ENCODE measurements at regions not wholly inside any gene's neighbourhood (a gene's known extent, or its start where the extent isn't known, plus 50 kb on each side); places are given as distances from the start of the nearest gene placed in this dataset.
A peak's percentile ranks its signal among the peaks of the same experiment; 100 is the strongest.
"Not testable (repeated sequence)": the region's sequence is repeated elsewhere in the genome, so short reads cannot be mapped to it uniquely, and the experiment has no call there.

DNA sequence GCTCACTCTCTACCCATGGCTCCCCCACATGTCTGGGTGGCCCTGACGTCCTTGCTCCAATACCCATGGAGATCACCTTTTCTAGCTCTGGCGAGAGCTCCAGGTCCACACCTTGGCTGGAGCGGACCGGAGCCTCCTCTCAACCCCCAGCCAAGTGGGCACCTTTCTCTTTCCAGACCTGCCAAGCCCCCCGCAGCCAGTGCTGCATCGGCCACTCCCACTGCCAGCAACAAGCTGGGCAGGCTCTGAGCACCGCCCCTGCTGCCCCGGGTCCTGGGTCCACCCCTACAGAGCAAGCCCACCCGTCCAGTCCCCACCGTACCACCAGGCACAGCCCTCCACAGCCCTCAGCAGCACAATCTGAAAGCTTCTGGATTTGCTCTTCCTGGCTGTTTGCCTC is 98.2 kb upstream of the C14orf180 start:
- no peak for DNase-seq (ENCODE audit: low spot score)

DNA sequence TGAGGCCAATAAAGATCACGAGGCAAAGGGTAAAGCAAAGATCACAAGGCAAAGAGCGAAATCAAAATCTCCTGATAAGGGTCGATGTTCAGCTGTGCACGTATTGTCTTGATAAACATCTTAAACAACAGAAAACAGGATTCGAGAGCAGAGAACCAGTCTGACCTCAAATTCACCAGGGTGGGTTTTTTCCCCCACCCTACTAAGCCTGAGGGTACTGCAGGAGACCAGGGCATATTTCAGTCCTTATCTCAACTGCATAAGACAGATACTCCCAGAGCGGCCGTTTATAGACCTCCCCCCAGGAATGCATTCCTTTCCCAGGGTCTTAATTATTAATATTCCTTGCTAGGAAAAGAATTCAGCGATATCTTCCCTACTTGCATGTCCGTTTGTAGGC is 97.5 kb upstream of the C14orf180 start:
- not testable (repeated sequence) for DNase-seq (ENCODE audit: low spot score)

DNA sequence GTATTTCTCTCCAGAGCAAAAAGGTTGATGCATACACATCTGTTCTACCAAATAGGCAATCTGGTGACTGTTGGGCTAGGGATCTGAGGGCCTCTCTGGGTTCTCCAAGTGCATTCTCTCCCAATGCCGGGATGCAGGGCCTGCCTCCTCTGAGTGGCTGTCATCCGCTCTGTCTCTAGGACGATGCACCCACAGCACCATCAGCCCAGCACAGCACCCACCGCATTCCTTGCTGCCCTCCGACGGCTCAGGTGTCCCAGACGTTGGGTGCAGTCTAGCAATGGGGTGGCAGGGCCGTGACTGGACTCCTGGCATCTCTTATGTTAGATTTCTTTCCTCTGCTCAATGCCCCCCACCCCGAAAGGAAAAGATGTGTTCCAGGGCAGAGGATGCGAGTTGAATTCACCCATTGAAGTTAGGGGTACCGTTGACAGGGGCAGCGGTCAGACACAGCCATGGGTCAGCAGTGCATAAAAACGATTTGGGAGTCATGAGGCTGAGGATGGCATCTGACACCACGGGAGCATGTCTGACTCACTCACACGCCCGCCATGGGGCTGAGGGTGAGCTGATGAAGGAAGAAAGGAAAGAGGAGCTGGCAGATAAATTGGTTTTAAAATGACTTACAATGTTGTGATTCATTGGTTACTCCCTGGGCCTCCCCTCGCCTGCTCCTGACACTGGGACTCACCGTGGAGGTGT is 93.2 kb upstream of the C14orf180 start:
- DNase-seq (ENCODE audit: low spot score), result no peak

DNA sequence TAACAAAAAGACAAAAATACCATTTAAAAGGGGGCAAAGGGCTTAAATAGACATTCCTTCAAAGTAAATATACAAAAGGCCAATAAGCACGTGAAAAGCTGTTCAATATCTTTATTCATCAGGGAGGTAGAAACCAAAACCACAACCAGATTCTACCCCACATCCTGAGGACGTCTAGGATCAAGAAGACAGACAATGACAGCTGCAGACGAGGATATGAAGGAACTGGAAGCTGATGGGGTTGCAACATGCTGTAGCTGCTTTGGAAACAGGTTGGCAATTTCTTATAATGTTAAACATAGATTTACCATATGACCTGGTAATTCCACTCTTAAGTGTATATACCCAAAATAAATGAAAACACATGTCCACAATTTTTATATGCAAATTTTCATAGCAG is 85.1 kb upstream of the C14orf180 start:
- no peak for DNase-seq (ENCODE audit: low spot score)

DNA sequence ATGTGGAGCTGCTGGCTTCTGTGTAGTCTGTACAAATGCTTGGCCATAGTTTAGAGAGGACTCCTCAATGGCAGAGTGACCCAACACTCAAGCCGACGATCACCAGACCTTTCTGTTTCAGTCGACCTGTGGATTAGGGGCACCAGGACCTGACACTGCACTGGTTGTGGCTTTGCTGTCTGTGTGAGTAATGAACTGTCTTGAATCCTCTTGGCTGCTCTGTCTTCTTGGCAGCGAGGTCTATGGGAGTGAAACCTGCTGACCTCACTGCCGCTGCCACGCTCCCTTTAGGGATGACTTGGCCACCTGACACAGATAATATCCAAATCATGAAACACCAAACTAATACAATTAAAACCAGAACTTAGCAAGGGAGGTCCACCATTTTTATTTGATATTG is 83.5 kb upstream of the C14orf180 start:
- DNase-seq (ENCODE audit: low spot score), result no peak

DNA sequence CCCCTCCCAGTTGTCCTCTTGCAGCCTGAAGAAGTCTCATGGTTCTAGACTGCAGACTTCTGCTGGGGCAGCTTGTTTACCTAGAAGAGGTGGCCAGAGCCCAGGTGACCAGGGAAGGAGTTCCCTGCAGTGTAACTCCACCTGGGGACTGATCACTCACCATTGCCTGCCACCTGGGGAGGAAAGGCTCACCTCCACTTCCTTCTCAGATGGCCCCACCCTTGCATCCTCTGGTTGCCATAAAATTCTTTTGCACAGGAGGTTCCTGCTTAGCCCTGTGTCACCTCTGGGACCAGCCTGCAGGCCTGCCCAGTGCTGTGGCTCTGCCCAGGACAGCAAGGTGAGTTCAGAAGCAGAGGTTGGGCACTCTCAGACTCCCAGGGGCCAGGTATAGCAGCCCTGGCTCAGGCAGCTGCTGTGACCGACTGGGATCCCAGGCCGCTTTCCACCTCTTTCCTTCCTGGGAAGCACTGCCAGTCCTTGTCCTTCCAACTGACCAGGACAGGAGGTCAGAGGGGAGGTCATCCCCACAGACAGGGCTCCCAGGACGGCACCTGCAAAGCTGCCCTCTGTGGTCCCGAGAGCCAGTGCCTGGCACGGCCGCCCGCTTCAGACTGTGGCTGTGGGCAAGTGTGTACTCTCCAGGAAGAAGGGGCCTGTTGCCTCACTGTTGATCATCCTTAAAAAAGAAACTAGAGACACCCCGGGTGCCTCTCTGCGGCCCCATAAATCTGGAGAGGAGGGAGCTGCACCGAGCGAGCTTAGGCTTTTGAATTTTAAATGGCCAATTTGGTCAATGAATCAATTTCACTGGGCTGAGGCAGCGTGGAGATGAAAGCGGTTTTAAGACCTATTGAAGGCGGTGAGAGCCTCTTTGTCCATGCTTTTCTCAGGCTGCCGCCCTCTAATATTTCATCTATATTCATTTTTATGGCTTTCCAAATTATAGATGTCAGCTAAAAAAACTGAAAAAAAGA is 79.5 kb upstream of the C14orf180 start:
- no peak for DNase-seq (ENCODE audit: low spot score)

DNA sequence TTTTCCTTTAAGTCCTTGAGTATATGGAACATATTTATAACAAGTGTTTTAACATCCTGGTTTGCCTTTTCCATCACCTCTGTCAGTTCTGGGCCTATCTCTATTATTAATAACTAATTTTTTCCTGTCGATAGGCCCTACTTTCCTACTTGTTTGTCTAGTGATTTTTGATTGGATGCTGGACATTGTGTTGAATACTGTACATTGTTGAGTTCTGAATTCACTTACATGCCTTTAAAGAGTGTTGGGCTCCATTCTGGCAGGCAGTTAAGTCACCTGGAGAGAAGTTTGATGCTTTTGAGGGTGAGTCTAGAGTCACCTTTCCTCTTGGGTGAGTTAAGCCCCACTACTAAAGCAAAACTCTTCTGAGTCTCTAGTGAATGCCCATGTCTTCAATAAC is 77.5 kb upstream of the C14orf180 start:
- no peak for DNase-seq (ENCODE audit: low spot score)

DNA sequence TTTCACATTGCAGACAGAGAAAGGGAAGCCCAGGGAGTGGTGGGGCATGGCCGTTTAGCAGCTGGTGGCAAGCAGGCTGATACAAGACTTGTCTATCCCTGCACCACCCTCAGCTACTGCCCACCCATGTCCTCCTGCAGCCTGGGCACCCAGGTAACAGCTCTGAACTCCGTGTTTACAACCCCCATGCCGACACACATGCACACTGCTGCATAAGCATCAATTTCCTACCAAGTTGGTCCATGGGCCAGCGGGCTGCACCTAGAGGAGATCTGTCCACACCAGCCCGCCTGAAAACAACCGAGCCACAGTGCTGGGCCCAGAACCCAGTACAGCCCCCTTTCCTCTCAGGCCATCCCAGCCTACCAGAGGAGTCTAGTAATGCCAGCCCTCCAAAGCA is 75.9 kb upstream of the C14orf180 start:
- DNase-seq (ENCODE audit: low spot score), result no peak

DNA sequence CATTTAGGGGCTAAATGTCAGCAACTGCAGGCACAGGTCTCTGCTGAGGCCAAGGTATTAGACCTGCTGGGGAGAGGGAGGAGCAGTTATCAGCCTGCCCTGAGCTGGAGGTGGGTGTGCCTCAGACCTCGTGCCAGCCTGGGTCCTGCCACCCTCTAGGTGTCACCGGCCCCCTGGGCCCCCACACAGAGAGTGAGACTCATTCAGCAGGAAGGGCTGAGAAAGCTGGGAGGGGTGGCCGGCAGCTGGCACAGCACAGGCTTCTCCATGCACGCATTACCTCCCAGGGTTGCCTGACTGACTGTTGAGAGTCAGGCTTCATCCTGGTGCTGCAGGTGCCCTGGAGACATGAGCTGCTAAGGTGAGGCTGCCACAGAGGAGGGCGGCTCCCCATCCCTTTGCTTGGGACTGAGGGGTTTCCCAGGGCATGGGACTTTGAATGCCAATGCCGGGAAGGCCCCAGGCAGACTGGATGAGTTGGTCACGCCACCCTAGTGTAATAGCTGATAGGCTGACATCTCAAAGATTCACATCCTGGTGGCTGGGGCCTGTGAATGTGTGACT is 75.3 kb upstream of the C14orf180 start:
- DNase-seq (ENCODE audit: low spot score), result no peak

DNA sequence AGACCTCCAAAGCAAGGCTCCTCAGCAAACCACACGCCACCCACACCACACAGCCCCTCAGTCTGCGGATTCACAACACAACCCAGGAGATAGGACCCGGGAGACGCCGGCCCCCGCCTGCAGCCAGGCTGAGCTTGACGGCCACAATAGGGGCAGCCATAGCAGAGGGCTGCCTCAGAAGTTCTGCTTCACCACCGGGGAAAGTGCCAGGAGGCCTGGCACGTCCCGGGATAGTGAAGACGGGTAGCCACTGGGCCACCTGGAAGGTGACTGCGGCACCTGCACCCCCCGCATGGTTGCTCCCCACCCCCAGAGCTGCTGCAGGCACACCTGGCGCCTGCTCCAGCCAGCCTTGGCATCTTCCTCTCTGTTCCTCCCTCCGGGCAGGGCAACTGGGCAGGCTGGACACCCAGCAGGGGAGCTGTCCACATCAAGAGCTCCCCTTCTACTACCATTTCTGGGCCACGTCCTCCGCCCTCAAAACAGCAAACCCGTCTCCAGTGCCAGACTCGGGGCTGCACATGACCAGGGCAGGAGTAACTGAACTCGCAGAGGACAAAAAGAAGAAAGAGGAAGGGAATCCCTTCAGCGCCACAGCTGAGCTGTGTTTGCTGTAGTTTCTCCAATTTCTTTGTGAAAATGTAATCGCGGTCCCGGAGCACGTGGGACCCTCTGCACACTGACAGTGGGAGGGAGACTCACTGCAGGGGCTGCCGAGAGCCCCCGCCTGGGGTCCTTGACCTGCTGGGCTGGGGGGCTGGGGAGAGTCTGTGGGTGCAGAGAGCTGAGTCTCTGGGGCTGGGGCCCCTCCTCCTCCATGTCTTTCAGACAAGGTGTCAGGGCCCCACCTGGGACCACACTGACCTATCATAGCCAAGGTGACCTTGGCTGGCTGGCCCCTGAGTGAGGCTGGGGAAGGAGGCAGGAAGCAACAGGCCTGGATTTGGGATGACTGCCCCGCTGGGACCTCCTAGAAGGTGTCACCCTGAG is 74.2 kb upstream of the C14orf180 start:
- no peak for DNase-seq (ENCODE audit: low spot score)

DNA sequence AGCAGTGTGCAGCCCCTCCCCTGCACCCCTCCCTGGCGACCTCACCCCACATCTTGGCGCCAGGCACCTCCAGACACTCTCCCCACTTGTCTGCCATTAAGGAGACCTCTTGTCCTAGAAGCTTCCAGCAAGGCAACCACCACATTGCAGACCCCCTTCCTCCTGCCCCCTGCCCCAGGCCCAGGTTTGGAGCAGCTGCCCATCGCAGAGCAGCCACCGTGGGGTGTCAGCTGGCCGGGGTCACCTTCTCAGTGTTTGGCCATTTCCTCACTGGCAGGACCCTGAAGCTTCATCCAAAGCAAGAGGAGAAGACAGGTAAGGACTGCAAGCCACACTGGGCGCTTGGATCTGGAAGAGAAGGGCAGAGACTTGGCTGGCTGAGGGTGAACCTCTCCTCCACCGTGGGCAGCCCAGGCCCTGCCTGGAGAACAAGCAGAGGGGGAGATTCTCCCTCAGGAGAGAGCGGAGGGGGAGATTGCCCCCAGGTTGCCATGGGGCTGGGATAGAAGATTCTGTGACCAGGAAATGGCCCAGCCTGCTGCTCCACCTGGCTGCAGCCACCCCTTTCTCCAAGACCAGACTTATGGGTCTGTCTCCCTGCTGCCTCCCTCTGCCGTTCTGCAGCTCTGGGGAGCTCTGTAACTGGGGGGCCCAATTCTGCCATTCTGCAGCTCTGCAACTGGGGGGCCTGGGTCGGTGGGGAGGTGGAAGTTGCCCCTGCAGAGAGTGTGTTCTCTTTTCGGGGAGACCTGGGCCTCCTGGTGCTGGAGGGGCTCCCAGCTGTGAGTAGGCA is 72.9 kb upstream of the C14orf180 start:
- DNase-seq (ENCODE audit: low spot score), result no peak

DNA sequence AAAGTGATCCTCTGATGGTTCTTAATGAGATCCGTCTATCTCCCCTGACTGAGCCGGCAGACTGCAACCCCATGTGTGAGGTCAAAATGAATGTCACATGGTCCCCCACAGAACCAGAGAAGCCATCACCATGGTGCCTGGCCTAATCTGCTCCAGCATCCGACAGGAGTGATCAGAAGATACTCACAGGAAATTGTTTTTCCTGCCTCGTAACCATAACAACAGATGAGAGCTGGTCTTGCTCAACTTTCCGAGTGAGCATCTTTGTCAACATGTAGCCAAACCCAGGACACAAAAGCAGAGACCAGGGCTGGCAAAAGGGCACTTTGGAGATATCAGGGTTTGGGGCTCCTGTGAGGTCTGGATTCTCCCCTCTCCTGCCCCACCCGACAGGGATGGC is 72.1 kb upstream of the C14orf180 start:
- no peak for DNase-seq (ENCODE audit: low spot score)

DNA sequence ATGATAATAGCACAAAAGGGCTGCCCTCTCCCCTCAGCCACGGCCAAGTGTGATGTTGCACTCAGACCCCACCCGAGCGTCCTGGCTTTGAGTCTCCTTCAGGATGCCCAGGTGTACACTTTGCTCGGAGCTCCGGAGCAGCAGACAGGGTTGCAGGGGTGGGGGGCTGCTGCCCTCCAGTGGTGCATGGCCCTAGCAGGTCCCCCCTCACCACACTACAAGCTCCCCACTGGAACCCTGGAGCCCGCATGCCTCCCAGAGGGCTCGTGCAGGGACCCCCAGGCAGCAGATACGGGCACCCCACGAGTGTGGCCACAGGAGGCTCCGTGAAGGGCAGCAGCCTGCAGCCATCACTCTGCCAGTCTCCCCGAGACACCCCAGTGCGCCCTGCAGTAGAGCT is 69.9 kb upstream of the C14orf180 start:
- no peak for DNase-seq (ENCODE audit: low spot score)

DNA sequence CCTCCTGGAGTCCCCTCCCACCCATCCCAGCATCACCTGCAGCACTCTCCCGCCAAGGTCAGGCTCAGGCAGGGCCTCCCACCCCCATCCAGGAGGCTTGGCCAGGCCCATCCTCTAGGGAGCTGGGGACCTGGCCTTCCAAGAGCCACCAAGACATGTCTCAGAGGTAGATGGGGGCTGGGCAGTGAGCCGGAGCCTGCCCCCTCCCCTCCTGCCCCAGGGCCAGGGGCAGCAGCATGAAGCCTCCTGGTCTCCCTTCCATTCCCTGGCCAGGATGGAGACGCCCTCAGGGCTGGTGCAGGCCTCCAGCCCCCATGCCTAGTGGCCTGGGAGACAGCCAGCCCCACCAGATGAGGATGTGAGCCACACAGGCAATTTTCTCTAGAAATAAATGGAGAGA is 69.3 kb upstream of the C14orf180 start:
- no peak for DNase-seq (ENCODE audit: low spot score)

DNA sequence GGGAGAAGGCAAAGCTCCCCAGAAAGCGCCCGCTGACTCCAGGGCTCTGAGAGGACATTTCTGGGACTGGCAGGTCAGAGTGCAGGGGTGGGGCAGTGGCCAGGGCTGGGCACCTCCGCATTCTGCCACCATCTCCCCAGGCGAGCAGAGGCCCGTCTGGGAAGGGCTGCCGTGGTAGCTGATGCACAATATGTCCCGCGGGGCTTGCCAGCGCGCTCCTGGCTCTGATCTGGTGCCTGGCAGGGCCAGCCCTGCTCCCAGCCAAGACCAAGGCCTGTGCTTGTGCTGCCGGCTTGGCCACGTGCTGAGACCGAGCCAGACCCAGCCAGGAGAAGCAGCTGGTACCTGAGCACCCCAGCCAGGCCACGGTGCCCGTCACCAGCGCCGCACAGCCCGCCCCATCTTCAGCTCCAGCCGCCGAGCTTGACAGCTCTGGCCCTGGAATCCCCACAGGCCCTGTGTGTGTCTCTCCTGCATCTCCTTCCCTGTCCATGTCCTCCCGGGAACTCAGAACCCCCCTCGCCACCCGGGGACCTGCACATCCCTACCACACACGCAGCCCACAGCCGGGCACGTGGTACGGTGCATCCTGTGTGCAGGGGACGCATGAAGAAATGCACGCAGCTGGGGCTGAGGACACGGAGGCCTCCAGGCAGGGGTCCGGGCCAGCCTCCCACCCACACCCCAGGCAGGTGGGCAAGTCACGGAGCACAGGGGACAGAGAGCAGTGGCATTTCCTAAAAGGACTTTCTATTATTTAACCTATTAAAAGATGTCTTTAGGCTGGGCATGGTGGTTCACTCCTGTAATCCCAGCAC is 68.6 kb upstream of the C14orf180 start:
- DNase-seq (ENCODE audit: low spot score), result peak; percentile 27

DNA sequence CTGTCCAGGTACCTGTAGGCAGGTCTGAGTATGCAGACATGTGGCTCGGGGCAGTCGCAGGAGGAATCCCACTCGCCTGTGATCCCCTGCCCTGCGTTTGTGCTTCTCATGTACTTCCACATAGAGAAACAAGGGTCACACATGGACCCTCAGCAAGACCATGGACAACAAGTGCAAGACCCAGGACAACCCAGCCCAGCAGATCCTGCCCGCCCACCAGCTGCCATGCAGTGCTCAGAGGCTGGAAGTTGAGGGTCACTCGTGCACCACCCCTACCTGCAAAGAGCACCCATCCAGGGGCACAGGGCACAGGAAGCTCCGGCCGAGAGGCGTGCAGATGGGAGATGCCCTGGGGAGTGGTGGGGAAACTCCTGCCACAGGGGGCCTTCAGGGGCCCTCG is 67.5 kb upstream of the C14orf180 start:
- DNase-seq (ENCODE audit: low spot score), result no peak

DNA sequence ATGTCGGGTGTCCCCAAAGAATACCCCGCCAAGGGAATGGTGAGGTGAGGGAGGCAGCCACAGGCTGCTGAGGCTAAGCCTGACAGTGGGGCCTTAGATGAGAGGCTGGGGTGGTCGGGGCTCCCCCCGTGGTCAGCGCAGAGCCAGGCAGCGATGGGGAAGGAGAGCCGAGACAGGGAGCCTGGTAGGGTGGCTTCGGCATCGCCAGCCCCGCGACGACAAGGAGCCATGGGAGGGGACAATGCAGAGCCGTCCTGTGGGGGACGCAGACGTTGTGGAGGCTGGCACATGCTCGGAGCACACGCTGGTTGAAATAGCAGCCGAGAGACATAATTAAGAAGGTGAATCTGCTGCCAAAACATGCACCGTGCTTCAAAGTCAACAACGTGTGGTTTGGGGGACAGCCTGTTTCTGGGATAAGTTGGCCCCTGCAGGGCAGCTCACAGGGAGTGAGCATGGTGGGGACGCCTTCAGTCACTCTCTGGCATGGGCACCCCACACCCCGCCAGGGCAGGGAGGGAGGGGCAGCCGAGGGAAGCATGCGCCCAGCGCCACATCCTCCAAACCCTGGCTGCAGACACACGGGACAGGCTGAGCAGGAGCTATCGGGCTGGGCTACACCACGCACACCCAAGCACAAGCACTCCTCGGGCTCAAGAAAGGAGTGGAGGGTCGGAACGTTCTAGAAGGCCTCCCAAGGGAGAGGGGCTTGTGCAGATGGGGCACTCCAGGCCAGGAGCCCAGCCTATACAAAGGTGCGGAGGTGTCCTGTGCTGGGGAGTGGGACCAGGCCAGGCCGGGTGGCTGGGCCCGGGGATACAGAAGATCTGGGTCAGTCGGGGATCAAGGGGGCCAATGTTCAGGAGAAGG is 66.6 kb upstream of the C14orf180 start:
- no peak for DNase-seq (ENCODE audit: low spot score)

DNA sequence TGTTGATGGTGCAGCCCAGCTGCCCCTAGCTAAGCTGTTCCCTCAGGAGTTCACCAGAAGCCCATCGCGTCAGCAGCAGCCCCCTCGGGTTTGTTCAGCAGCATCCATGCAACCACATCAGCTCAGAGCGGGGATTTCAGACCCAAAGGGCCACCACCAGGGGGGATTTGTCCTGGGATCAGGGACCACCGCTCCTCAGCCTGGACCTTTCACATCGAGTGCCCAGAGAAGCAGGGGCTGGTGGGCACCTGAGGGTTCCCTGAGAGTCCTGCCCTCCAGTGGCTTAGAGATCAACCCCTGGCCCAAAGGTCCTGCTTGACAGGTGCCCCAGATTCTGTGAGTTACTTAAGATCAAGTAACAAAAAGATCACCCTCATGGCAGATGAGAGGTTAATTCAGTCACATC is 65.9 kb upstream of the C14orf180 start:
- DNase-seq (ENCODE audit: low spot score), result no peak

Measured in putamen (tissue), 1 donor.